ENCODE measurements at regions not wholly inside any gene's neighbourhood (a gene's known extent, or its start where the extent isn't known, plus 50 kb on each side); places are given as distances from the start of the nearest gene placed in this dataset.

GRCh38 chr11:122391049-122391448 lies 264.5 kb upstream of the UBASH3B start:
- no peak for TF ChIP-seq CTCF (IDR thresholded peaks at IDR 0.05)
- TF ChIP-seq POLR2A (IDR thresholded peaks at IDR 0.05): no peak
- TF ChIP-seq EP300 (IDR thresholded peaks at IDR 0.05): no peak

Measured in tibial nerve (tissue), 4 donors.